IMR-90 (cell line): ENCODE measurements at regions not wholly inside any gene's neighbourhood (a gene's known extent, or its start where the extent isn't known, plus 50 kb on each side); places are given as distances from the start of the nearest gene placed in this dataset.

Experiments
- ATAC-seq: fragments of 200-7000 bp; cut with Tn5 transposase; 2 replicates; pipeline ENCODE4 v1.9.1; 2020; ENCODE audit warnings: low read depth, mild to moderate bottlenecking, moderate library complexity
- BruUV-seq: library from RNA; stranded (reverse); fragments of 400-500 nt; replicated peaks from 2 replicates; lab custom pipeline; 2021; lab: Mats Ljungman, UMichigan
- CTCF ChIA-PET: fragments of 300-600 bp; formaldehyde crosslinking; extraction: SDS; loops from one replicate; lab custom pipeline; 2021; ENCODE audit warnings: antibody characterized with exemption; lab: Yijun Ruan, JAX
- POLR2A ChIA-PET: fragments of 300-600 bp; sonication (Branson Sonifier 250); formaldehyde crosslinking; loops from one replicate; lab custom pipeline; 2022; ENCODE audit warnings: antibody characterized with exemption; ENCODE audit not compliant: unreplicated experiment; lab: Charles Lee
- DNase-seq: peaks from one replicate; pipeline ENCODE4 v3.0.0; 2013
- H2AFZ ChIP-seq: replicated peaks from 2 replicates; pipeline ENCODE3; 2013; ENCODE audit warnings: low read length, mild to moderate bottlenecking; ENCODE audit not compliant: poor library complexity
- H2AK5ac ChIP-seq: 2 replicates; pipeline ENCODE4 v1.6.1; 2013; ENCODE audit warnings: low read depth, low read length, inconsistent platforms
- H2AK9ac ChIP-seq: replicated peaks from 2 replicates; pipeline ENCODE3; 2013; ENCODE audit warnings: mild to moderate bottlenecking, low read depth, low read length, moderate library complexity; ENCODE audit not compliant: poor library complexity
- H2BK120ac ChIP-seq: 2 replicates; pipeline ENCODE4 v1.6.1; 2013; ENCODE audit warnings: low read depth, low read length, inconsistent platforms
- H2BK15ac ChIP-seq: 3 replicates; pipeline ENCODE4 v1.6.1; 2013; ENCODE audit warnings: low read depth, low read length, inconsistent platforms
- H2BK20ac ChIP-seq: 2 replicates; pipeline ENCODE4 v1.6.1; 2013; ENCODE audit warnings: low read depth, mild to moderate bottlenecking, inconsistent platforms, low read length, moderate library complexity
- H2BK5ac ChIP-seq: 2 replicates; pipeline ENCODE4 v1.6.1; 2013; ENCODE audit warnings: mild to moderate bottlenecking, low read depth, low read length, inconsistent platforms; ENCODE audit not compliant: poor library complexity, severe bottlenecking
- H3K14ac ChIP-seq: replicated peaks from 2 replicates; pipeline ENCODE4 v1.6.1; 2013; ENCODE audit warnings: low read depth, low read length, inconsistent platforms
- H3K18ac ChIP-seq: 2 replicates; pipeline ENCODE4 v1.6.1; 2013; ENCODE audit warnings: low read depth, low read length, control low read depth
- H3K23ac ChIP-seq: 2 replicates; pipeline ENCODE4 v1.6.1; 2013; ENCODE audit warnings: low read depth, low read length, inconsistent platforms
- H3K27ac ChIP-seq: 2 replicates; pipeline ENCODE4 v1.5.1; 2013; ENCODE audit warnings: mild to moderate bottlenecking, control low read depth, low read length; ENCODE audit not compliant: insufficient read depth
- H3K27me3 ChIP-seq: 2 replicates; pipeline ENCODE4 v1.6.1; 2013; ENCODE audit warnings: low read length; ENCODE audit not compliant: control insufficient read depth, insufficient read depth
- H3K36me3 ChIP-seq: 2 replicates; pipeline ENCODE4 v1.6.1; 2013; ENCODE audit warnings: low read length, mixed read lengths; ENCODE audit not compliant: control insufficient read depth, insufficient read depth
- H3K4ac ChIP-seq: 2 replicates; pipeline ENCODE4 v1.6.1; 2013; ENCODE audit warnings: low read depth, low read length, inconsistent platforms
- H3K4me1 ChIP-seq: 2 replicates; pipeline ENCODE4 v1.6.1; 2013; ENCODE audit warnings: low read length, mixed read lengths; ENCODE audit not compliant: control insufficient read depth, insufficient read depth
- H3K4me2 ChIP-seq: 2 replicates; pipeline ENCODE4 v1.6.1; 2013; ENCODE audit warnings: low read depth, mild to moderate bottlenecking, control low read depth, low read length, moderate library complexity
- H3K4me3 ChIP-seq: 2 replicates; pipeline ENCODE4 v1.5.1; 2013; ENCODE audit warnings: low read depth, mild to moderate bottlenecking, control low read depth, low read length, moderate library complexity; ENCODE audit not compliant: insufficient read depth
- H3K56ac ChIP-seq: 2 replicates; pipeline ENCODE4 v1.6.1; 2013; ENCODE audit warnings: low read length, inconsistent platforms; ENCODE audit not compliant: insufficient read depth; ENCODE audit errors: extremely low read depth
- H3K79me1 ChIP-seq, 2 experiments: 2 replicates each; pipeline ENCODE4 v1.6.1; 2013; ENCODE audit warnings: low read length in 2 of 2, inconsistent platforms in 1 of 2, low read depth in 1 of 2
- H3K9ac ChIP-seq: 2 replicates; pipeline ENCODE4 v1.6.1; 2013; ENCODE audit warnings: low read depth, low read length, control low read depth
- H3K9me1 ChIP-seq: 2 replicates; pipeline ENCODE4 v1.6.1; 2013; ENCODE audit warnings: low read length, inconsistent platforms; ENCODE audit not compliant: insufficient read depth
- H3K9me3 ChIP-seq: 2 replicates; pipeline ENCODE4 v1.6.1; 2013; ENCODE audit warnings: low read length; ENCODE audit not compliant: control insufficient read depth, insufficient read depth
- H4K20me1 ChIP-seq: 2 replicates; pipeline ENCODE4 v1.6.1; 2013; ENCODE audit warnings: low read length, inconsistent platforms; ENCODE audit not compliant: insufficient read depth
- H4K5ac ChIP-seq: 2 replicates; pipeline ENCODE4 v1.6.1; 2013; ENCODE audit warnings: mild to moderate bottlenecking, low read depth, low read length, control low read depth
- H4K8ac ChIP-seq, 2 experiments: 2 replicates each; pipeline ENCODE4 v1.6.1; 2013; ENCODE audit warnings: low read depth in 2 of 2, low read length in 2 of 2, control low read depth in 1 of 2, inconsistent platforms in 1 of 2
- H4K91ac ChIP-seq: 2 replicates; pipeline ENCODE4 v1.6.1; 2013; ENCODE audit warnings: low read depth, low read length, inconsistent platforms; ENCODE audit not compliant: insufficient read depth
- BHLHE40 ChIP-seq: fragments of 150-350 bp; IDR thresholded peaks from 2 replicates; pipeline ENCODE4 v1.6.1; 2016; ENCODE audit warnings: mild to moderate bottlenecking, low read depth, low read length
- CEBPB ChIP-seq: IDR thresholded peaks from 2 replicates; pipeline ENCODE4 v1.6.1; 2012; ENCODE audit warnings: low read depth, low read length, improper control_type of control experiment
- CHD1 ChIP-seq: IDR thresholded peaks from 2 replicates; pipeline ENCODE4 v1.6.1; 2012; ENCODE audit warnings: low read depth, low read length, improper control_type of control experiment
- CTCF ChIP-seq: conservative IDR thresholded peaks from 2 replicates; pipeline ENCODE4 v1.5.1; 2012; ENCODE audit warnings: mild to moderate bottlenecking, low read depth, low read length, improper control_type of control experiment
- ELK1 ChIP-seq: fragments of 150-350 bp; IDR thresholded peaks from 2 replicates; pipeline ENCODE4 v1.6.1; 2016; ENCODE audit warnings: low read depth, mild to moderate bottlenecking, low read length, moderate library complexity, borderline replicate concordance
- MAFK ChIP-seq: IDR thresholded peaks from 2 replicates; pipeline ENCODE4 v1.6.1; 2012; ENCODE audit warnings: low read depth, low read length, improper control_type of control experiment
- MXI1 ChIP-seq: IDR thresholded peaks from 2 replicates; pipeline ENCODE4 v1.6.1; 2012; ENCODE audit warnings: low read depth, mild to moderate bottlenecking, low read length, moderate library complexity, borderline replicate concordance
- NFE2L2 ChIP-seq: fragments of 150-350 bp; IDR thresholded peaks from 2 replicates; pipeline ENCODE4 v1.6.1; 2016; ENCODE audit warnings: low read depth, mild to moderate bottlenecking, low read length
- POLR2A ChIP-seq: IDR thresholded peaks from 2 replicates; pipeline ENCODE4 v1.6.1; 2012; ENCODE audit warnings: mild to moderate bottlenecking, low read depth, low read length
- RAD21 ChIP-seq: IDR thresholded peaks from 2 replicates; pipeline ENCODE4 v1.6.1; 2012; ENCODE audit warnings: low read length, improper control_type of control experiment
- RCOR1 ChIP-seq: IDR thresholded peaks from 2 replicates; pipeline ENCODE4 v1.6.1; 2012; ENCODE audit warnings: mild to moderate bottlenecking, low read length, improper control_type of control experiment; ENCODE audit not compliant: insufficient replicate concordance
- RFX5 ChIP-seq: IDR thresholded peaks from 2 replicates; pipeline ENCODE4 v1.8.0; 2012; ENCODE audit warnings: low read depth, mild to moderate bottlenecking, low read length, moderate library complexity
- SMC3 ChIP-seq: fragments of 150-350 bp; IDR thresholded peaks from 2 replicates; pipeline ENCODE4 v1.6.1; 2016; ENCODE audit warnings: low read depth, mild to moderate bottlenecking, antibody characterized with exemption, low read length, moderate library complexity
- USF2 ChIP-seq: fragments of 150-350 bp; IDR thresholded peaks from 2 replicates; pipeline ENCODE4 v1.6.1; 2017; ENCODE audit warnings: mild to moderate bottlenecking, antibody characterized with exemption, low read length, low read depth
- WGBS, 2 experiments: methylation state at CpG; one replicate each; pipeline versions ENCODE4 v1.1.5 to v1.1.7; 2013; ENCODE audit warnings: missing lambda C conversion rate in 2 of 2; ENCODE audit not compliant: insufficient read length in 1 of 2; ENCODE audit errors: extremely low coverage in 2 of 2; 5-methylcytosine and 5-hydroxymethylcytosine counted together
- dilution Hi-C: fragments of 300-500 bp; cut with HindIII; formaldehyde crosslinking; loops from one replicate; pipeline ENCODE4 v1.14.3; 2018; ENCODE audit warnings: low sequenced_read_pairs; ENCODE audit not compliant: unreplicated experiment
- in situ Hi-C: fragments of 300-500 bp; cut with MboI; formaldehyde crosslinking; loops from 3 replicates; pipeline ENCODE4 v1.14.3; 2019; ENCODE audit warnings: low sequenced_read_pairs, inconsistent platforms, mixed read lengths
- intact Hi-C: fragments of 100-400 bp; cut with micrococcal nuclease; formaldehyde crosslinking; loops from 2 replicates; pipeline ENCODE4 v1.10.0; 2022

- TF ChIP-seq USF2 (no peak), CHD1 (no peak)
Measured at GRCh38 chr4:53763813-53764597, 172.7 kb upstream of the LNX1 start (continued).

GRCh38 chr4:53755656-53756055 lies 164.4 kb upstream of the LNX1 start:
- no peak for DNase-seq
- Histone ChIP-seq H2AK5ac (no peak overlapping the region), H2BK5ac (no peak overlapping the region), H3K4me2 (no peak overlapping the region), H2BK120ac (no peak overlapping the region), H3K14ac (no peak overlapping the region), H3K9ac (no peak overlapping the region), H4K8ac (no peak overlapping the region), H3K4ac (no peak overlapping the region), H3K23ac (no peak overlapping the region), H2AFZ (no peak overlapping the region), H2AK9ac (no peak overlapping the region), H3K4me1 (no peaks in the 10 kb centered on the region), H4K5ac (no peak overlapping the region), H2BK15ac (no peak overlapping the region), H3K9me1 (no peaks in the 10 kb centered on the region), H4K91ac (no peak overlapping the region), H3K27ac (no peak overlapping the region), H3K36me3 (no peaks in the 10 kb centered on the region), H3K4me3 (no peak overlapping the region), H3K56ac (no peak overlapping the region), H4K20me1 (no peaks in the 10 kb centered on the region), H3K9me3 (no peaks in the 10 kb centered on the region; the same call in 1 of the 2 replicates), H2BK20ac (no peak overlapping the region), H3K18ac (no peak overlapping the region), H3K27me3 (no peaks in the 10 kb centered on the region), H3K79me1 (no peaks in the 10 kb centered on the region)
- no TSS peak for BruUV-seq
- no peak for ATAC-seq
- CTCF ChIA-PET = no interaction called here
- in situ Hi-C loops = no loop called here
- POLR2A ChIA-PET = no interaction called here
- intact Hi-C loops = no loop called here
- dilution Hi-C loops = no loop called here
- no CpG with 5 or more reads among the region's 1 CpG for WGBS, 2 experiments
- TF ChIP-seq BHLHE40 (no peak), CEBPB (no peak), ELK1 (no peak), POLR2A (no peak), MAFK (no peak), NFE2L2 (no peak), MXI1 (no peak), RFX5 (no peak), CTCF (no peak), SMC3 (no peak), RCOR1 (no peak), RAD21 (no peak)
